Glutamatergic neuron (in vitro differentiated cells): ENCODE measurements at regions not wholly inside any gene's neighbourhood (a gene's known extent, or its start where the extent isn't known, plus 50 kb on each side); places are given as distances from the start of the nearest gene placed in this dataset.

Source experiments
- DNase-seq: peaks from one replicate; pipeline ENCODE4 v3.0.0; 2022
- H3K27ac Mint-ChIP-seq: one replicate; pipeline ENCODE4 v1.8.0; 2020; ENCODE audit warnings: mild to moderate bottlenecking, mixed read lengths, inconsistent platforms; ENCODE audit not compliant: unreplicated experiment
- H3K27me3 Mint-ChIP-seq: one replicate; pipeline ENCODE4 v1.8.0; 2020; ENCODE audit warnings: mild to moderate bottlenecking, moderate library complexity, mixed read lengths, inconsistent platforms; ENCODE audit not compliant: unreplicated experiment
- H3K36me3 Mint-ChIP-seq: one replicate; pipeline ENCODE4 v1.8.0; 2020; ENCODE audit warnings: mild to moderate bottlenecking, mixed read lengths, inconsistent platforms; ENCODE audit not compliant: unreplicated experiment
- H3K4me1 Mint-ChIP-seq: one replicate; pipeline ENCODE4 v1.8.0; 2020; ENCODE audit warnings: mild to moderate bottlenecking, low read depth, mixed read lengths, inconsistent platforms; ENCODE audit not compliant: unreplicated experiment
- H3K4me3 Mint-ChIP-seq: one replicate; pipeline ENCODE4 v1.8.0; 2020; ENCODE audit warnings: mild to moderate bottlenecking, mixed read lengths, inconsistent platforms; ENCODE audit not compliant: unreplicated experiment
- H3K9me3 Mint-ChIP-seq: one replicate; pipeline ENCODE4 v1.8.0; 2020; ENCODE audit warnings: mild to moderate bottlenecking, moderate library complexity, mixed read lengths, inconsistent platforms; ENCODE audit not compliant: unreplicated experiment
- CTCF ChIP-seq: fragments of 200-600 bp; sonication (generic); IDR thresholded peaks from one replicate; pipeline ENCODE4 v1.5.0; 2021; ENCODE audit not compliant: partially characterized antibody, unreplicated experiment

GRCh38 chr11:24391167-24391566 is 105.7 kb upstream of the LUZP2 start:
- no peak overlapping the region for H3K4me3 Mint-ChIP-seq
- no peak overlapping the region for H3K27ac Mint-ChIP-seq
- no peaks in the 10 kb centered on the region for H3K9me3 Mint-ChIP-seq
- H3K27me3 Mint-ChIP-seq: no peaks in the 10 kb centered on the region
- no peak for DNase-seq
- TF ChIP-seq CTCF: no peak
- no peaks in the 10 kb centered on the region for H3K4me1 Mint-ChIP-seq
- H3K36me3 Mint-ChIP-seq: no peaks in the 10 kb centered on the region

GRCh38 chr11:24400059-24400665 is 96.7 kb upstream of the LUZP2 start:
- Mint-ChIP-seq H3K4me1 (no peaks in the 10 kb centered on the region), H3K9me3 (no peaks in the 10 kb centered on the region), H3K4me3 (no peak overlapping the region), H3K27me3 (no peaks in the 10 kb centered on the region), H3K36me3 (no peaks in the 10 kb centered on the region), H3K27ac (no peak overlapping the region)
- TF ChIP-seq CTCF: no peak
- DNase-seq: no peak

GRCh38 chr11:24406389-24406788 is 90.5 kb upstream of the LUZP2 start:
- DNase-seq: no peak
- no peak overlapping the region for H3K4me3 Mint-ChIP-seq
- TF ChIP-seq CTCF: no peak
- H3K27me3 Mint-ChIP-seq: no peaks in the 10 kb centered on the region
- no peaks in the 10 kb centered on the region for H3K9me3 Mint-ChIP-seq
- no peaks in the 10 kb centered on the region for H3K4me1 Mint-ChIP-seq
- no peak overlapping the region for H3K27ac Mint-ChIP-seq
- H3K36me3 Mint-ChIP-seq: no peaks in the 10 kb centered on the region

- no peaks in the 10 kb centered on the region for H3K4me1 Mint-ChIP-seq
- TF ChIP-seq CTCF: no peak
- DNase-seq: no peak
- H3K9me3 Mint-ChIP-seq: no peaks in the 10 kb centered on the region
- no peaks in the 10 kb centered on the region for H3K36me3 Mint-ChIP-seq
- H3K27ac Mint-ChIP-seq: no peak overlapping the region
- no peak overlapping the region for H3K4me3 Mint-ChIP-seq
- H3K27me3 Mint-ChIP-seq: no peaks in the 10 kb centered on the region
Observed at GRCh38 chr11:24406980-24407379, 89.9 kb upstream of the LUZP2 start.

- H3K36me3 Mint-ChIP-seq: no peaks in the 10 kb centered on the region
- no peak for TF ChIP-seq CTCF
- H3K27ac Mint-ChIP-seq: no peak overlapping the region
- no peak overlapping the region for H3K4me3 Mint-ChIP-seq
- no peak for DNase-seq
- H3K9me3 Mint-ChIP-seq: no peaks in the 10 kb centered on the region
- no peaks in the 10 kb centered on the region for H3K27me3 Mint-ChIP-seq
- no peaks in the 10 kb centered on the region for H3K4me1 Mint-ChIP-seq
Observed at GRCh38 chr11:24407733-24408132, 89.1 kb upstream of the LUZP2 start.
